HuH-7.5 (cell line): ENCODE measurements at regions not wholly inside any gene's neighbourhood (a gene's known extent, or its start where the extent isn't known, plus 50 kb on each side); places are given as distances from the start of the nearest gene placed in this dataset.

Experiments used
- DNase-seq: peaks from one replicate; pipeline ENCODE4 v3.0.0; 2011; ENCODE audit warnings: low spot score

DNA sequence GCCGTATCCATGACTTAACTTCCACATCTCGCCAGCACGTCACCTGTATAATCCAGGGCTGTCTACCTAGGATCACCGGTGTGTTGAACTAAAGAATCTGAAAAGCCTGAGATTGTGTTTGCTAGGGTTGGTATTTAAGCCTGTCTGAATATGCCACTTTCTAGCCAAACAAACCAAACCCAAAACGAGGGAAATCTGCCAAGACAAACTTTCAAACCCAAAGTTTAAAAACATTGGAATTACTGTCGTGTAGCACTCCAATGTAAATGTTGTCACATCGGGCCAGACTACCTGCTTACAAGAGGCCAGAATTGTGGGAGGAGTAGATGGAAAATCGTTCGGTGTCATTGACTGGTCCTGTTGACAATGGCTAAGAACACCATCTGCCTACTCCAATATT, 747.8 kb downstream of the EFNB2 start:
- DNase-seq = no peak

DNA sequence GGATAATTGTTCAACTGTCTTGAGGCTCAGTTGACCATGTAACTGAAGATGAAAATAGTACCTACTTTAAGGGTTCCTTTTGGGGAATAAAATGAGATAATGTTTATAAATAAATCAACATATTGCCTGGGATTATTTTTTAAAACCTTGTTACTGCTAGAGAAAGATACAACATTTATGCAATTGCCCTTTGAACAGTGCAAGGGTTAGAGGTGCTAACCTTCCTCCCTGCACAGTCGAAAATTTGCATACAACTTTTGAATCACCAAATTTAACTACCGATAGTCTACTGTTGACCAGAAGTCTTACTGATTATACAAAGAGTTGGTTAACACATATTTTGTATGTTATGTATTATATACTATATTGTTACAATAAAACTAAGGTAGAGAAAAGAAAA, 750.0 kb downstream of the EFNB2 start:
- no peak for DNase-seq

DNA sequence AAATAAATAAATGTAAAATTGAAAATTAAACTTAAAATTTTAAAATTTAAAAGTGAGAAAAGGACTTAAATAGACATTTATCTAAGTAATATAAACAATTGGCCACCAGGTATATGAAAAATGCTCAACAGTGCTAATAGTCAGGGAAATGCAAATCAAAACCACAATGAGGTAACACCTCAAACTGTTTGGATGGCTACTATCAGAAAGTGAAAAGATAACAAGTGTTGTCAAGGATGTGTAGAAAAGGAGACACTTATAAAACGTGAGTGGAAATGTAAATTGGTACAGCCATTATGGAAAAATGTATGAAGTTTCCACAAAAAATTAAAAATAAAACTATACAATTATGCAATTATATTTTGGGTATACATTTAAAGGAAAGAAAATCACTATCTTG, 752.2 kb downstream of the EFNB2 start:
- DNase-seq = no peak

DNA sequence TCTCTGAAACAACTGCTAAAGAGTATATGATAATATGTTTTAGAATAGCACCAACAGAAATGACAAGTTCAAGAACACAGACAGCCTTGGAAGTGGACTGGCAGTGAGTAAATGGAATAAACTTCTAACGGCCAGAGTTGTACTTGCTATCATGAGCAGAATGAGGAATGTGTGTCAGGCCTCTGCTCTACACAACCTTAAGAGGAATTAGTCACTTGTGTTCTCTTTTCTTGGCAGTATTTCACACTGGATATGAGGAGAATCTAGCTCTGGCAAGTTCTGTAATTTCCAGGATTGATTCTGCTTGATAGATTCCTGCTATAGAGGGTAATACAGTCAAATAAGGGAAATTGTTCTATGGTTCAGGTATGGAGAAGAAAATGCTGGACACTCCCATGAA, 757.3 kb downstream of the EFNB2 start:
- no peak for DNase-seq

DNA sequence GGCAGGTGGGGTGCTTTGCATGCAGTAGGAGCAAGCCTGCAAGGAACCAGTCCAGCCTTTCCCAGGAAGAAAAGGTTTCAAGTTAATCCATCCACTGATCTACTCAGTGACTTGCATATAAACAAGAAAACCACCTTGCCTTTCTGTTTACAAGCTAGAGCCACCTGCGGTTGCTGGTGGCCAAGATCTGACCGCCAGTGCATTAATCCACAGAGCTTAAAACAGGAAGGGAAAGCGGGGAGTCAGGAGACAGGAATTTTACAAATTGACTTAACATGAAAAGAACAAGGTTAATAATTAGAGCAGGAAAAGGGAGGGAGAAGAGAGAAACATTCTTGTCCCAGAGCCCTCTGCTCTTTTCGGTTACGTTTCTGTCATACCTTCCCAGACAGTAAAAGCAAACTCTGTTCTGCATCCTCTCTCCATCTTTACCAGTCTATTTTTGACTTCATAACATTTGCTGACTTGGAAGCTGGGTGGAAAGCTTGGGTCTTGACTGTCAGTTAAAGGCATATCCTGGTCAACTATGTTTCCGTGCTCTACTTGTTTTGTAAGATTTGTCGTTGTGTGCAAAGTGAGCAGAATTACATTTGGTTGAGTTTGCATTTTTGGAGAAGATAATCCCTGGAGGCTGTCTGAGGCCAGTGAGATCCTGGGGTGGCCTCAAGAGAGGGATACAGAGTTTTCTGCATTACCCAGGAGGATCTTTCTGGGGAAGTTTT, 760.6 kb downstream of the EFNB2 start:
- DNase-seq = no peak

DNA sequence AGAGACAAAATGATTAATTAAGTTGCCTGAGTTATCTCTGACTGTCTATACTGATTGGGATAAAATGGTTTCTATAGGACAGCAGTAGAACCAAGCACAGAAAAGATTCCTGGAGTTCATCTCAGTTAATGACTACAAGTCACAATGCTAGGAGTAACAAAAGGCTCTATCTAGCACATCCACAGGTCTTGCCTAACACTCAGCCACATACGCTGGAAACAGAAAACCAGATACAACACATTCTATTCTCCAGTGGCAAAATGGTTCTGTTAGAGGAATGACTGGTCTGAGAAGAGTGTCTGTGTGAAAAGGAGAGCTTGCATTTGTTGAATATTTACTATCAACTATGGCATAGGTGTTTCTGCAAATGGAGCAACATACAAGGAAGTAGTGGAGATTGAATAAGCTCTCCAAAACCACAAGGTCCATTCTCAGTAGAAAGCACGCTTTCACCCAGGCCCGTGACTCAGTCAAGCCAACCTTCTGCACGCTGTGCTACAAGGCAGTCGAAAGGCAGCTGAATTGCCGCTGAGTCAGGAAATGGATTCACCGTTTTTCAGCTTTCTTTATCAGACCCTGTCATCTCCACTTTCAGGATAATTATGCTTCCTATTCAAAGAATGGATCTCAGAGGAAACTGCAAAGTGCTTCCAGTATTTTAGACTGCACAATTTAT, 761.5 kb downstream of the EFNB2 start:
- DNase-seq = no peak

DNA sequence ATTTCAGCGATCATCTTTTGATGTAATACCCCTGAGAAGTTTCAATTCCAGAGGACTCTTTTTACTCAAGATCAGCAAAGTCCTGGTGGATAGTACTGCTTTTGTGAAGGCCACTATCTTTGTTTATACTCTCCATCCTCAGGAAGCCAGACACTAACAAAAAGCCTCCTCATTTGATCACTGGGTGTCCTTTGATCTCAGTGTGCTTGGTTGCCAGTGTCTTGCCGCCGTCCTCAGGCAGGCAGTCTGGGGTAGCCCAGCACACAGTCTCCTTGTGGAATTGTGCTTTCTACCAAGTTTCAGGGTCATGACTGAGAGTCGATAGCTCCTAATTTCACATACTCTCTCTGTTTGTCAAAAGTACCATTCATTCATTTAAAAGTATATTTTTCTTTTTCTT, 762.2 kb downstream of the EFNB2 start:
- no peak for DNase-seq

DNA sequence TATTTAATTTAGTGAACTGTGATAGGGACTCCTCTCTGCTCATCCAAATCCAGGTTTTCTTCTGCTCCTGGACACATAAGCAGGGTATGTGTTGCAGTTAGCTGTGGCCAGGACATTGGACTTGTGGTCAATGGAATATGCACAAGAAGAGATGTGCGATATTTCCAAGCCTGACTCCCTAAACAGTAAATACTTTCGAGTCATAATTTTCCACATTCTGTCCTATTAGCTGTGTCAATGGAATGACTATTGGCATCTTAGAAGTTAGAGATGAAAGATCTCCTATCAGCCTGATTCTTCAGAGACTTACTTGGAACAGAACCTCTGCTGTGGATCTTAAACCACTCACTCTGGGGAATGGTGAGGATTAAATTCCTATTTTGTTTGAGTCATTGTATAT, 771.0 kb downstream of the EFNB2 start:
- DNase-seq = no peak

DNA sequence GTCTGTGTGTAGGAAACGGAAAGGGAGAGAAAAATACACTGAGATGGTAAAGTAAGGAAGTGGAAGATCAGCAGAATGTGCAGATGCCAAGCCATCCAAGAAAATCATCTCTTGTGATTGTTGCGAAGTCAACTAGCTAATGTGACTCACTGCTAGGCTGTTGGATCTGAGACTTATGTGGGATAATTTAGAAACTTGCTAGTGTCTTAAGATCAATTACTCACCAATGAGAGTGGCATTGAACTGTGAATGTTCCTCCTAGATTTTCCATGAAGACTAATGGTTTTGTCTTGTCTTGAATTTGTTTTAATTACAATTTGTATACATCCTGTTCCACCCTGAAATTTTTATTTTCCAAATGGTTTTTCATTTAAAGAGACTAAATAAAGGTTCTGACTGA, 771.6 kb downstream of the EFNB2 start:
- DNase-seq = no peak

DNA sequence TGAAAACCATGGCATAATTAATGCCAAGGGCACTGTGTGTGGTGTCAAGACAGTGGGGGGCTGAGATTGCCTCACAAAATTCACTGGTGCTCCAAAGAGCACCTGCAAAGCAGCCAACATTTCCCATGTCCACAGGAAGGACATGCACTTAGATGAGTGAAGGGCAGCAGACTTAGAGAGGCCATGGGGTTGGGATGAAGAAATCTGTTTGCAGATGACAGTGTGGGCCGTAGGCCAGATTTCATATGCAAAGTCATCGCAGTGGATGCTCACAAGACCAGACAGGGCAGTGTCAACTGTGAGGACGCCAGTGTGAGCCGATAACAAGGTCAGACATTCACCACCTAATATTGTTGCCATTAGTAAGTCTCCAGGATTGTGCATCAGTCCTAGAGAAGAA, 773.4 kb downstream of the EFNB2 start:
- DNase-seq = no peak

DNA sequence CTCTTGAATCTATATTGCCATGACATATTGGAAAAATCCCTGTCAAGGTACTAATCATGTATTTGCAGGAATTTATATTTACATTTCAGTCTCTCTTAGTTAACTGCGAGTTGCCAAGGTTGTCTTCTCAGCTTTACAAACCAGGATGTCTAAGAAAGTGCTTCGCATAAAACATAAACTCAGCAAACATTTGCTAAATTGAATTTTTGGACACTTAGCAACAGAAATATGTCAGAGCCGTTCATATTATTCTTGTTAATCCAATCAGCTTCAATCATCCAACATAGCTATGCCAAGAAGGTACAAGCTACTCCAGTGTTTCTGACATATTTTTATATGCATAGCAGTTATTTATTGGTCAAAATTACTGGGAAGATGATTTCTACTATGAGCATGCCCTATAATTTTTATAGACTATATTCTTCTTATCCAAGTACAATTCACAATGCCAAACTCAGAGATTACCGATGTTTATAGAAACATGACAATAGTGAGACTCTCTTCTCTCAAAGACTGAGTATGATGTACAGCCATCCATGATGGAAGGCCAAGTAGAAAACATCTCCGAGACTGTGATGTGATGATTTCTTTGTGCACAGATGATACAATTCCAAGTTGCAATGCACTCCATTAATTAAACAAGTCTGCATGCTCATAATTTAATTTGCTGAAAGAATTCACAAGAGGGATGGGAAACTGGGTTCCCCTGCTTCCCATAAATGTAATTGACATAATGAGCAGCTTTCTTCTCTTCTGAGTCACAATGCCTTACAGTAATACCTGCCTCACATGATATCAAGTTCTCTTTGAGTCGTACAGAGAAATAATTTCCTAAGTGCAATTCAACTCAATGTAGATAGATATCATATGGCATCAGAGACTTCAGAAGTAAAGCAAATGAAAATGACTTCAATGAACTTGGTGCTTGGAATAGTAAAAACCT, 776.3 kb downstream of the EFNB2 start:
- DNase-seq = no peak

DNA sequence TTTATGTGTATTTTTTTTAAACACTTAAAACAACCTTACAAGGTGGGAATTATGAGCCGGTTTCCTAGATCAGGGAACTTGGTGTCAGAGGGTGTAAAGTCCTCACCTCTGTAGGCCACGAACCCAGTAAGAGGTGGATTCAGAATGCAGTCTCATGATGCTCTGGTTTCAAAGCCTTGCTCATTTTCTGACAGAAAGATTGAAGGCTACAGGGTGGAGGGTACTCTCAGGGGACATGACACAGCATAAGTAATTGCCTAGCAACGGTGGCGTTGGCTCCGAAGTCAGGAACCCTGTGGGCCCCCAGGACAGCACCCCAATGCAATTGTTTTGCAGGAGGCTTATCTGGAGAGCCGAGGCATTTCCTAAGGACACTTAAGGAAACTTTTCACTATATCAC, 794.7 kb downstream of the EFNB2 start:
- no peak for DNase-seq

DNA sequence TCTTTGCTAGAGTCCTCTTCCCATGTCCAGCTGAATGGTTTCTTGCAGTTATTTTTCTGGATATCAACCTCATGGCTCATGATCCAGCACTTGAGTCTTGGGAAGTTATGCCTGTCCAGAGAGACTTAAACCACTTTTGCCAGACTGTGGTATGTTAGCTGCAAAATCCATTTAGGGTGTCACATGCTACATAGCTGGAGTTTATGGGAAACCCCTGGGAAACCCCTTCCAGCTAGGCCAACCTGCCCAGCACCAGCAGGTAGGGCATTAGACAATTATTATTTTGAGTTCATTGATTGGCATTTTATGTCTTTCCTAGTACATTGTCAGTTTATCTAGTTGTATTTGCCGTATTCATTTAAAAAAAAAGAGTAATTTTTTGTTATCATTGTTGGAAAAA, 797.8 kb downstream of the EFNB2 start:
- DNase-seq = no peak

DNA sequence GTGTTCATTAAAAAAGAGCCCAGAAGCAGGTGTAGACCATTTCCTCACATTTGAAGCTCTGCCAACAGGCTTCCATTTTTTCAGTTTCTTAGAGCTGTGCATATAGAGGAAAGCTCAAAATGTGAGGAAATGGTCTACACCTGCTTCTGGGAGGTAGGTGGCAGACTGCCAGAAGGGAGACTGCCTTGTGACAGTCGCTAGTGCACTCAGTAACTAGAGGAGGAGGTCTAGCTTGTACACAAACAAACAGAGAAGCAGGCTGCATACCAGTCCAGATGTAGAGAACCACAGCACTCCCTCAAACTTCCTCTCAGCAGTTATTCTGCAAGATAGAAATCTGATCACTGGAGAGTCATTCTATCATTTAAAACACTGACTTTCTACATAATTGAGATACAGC, 800.2 kb downstream of the EFNB2 start:
- no peak for DNase-seq

DNA sequence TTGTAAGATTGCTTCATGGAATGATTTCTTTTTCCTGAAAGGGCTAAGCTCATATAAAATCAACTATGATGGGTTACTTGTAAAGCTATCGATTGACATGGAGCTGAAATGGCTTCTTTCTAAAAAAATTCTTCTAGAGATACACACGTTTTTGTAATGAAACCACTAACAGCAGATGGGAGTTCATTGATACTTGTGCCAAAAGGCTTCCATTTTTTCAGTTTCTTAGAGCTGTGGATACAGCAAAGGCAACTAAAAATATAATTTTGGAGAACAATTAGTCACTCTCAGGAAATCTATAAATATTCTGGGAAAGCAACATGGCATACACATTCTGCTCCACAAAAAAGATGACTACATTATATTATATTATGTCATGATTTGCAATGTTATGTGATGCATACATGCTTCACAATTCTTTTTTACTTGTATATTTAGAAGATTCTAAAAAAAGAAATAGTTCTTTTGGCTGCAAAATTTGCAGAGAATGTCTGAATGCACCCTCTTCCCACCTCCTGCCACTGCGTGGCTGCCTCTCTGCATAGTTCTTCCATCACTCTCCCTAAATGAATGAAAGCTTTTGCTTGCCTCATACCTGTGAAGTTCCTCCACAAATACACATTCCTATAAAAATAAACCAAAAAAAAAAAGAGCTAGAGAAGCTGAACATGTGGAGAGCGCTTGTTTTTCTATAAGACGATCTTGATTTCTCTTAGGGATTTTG, 802.5 kb downstream of the EFNB2 start:
- no peak for DNase-seq

DNA sequence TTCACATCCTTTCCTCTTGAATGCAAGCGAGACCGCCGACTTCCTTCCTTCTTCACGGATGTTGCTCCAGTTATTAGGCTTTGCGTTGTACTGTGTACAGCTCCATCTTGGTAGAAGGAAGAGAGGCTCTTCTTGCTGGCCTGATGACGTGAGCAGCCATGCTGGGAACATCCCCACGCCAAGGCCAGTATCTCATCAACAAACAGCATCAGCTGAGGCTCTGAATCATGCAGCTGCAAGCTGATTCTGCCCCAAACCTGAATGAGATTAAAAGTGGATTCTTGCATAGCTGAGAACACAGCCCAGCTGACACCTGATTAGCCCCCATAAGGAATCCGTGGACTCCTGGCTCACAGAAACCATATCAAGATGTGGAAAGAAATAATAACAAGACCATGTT, 809.6 kb downstream of the EFNB2 start:
- DNase-seq = no peak

DNA sequence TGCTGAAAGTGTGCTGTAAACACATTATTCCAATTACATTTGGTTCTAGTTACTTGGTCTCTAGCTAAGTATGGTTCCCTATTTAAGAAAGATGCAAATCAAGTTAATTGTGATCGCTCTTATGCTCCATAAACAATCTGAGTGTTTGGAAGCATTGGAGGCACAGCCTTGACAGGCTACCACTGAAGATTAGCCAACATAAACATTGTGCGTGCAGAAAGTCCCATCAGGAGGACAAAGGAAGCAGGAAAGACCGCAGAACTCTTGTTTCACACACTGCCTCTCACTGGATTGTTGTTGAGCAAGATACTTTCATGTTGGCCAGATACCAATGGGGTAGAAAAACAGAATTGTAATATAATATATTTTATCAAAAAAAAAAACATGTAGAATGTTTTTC, 814.4 kb downstream of the EFNB2 start:
- no peak for DNase-seq

DNA sequence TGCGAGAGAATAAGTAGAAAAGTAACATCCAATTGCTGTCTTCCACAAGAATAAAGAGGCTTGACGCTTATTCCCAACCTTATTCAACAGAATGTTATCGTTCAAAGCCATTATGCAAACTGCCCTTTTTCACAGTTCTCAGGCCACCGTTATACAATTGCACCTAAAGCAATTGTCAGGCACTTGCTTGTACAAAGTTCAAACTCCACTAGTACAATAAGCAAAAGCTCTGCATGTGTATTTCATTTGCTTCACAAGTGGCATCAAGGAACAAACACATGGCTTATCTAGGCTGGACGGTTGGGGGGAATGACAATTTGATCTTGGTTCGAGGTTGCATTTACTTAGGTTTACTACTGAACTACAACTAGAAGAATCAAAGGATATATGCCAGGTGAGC, 815.6 kb downstream of the EFNB2 start:
- DNase-seq = no peak

DNA sequence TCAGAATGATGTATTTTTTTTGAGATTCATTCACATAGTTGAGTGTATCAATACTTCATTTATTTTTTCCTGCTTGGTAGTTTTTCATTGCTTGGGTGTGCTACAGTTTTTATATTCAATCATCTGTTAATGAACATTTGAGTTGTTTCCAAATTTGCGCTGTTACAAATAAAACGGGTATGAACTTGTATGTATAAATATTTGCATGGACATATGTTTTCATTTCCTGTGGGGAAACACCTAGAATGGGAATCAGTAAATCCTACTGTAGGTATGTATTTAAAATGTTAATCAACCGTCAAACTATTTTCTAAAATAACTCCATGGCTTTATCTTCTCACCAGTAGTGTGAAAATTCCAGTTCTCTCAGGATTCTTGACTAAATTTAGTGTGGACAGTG, 826.3 kb downstream of the EFNB2 start:
- no peak for DNase-seq

DNA sequence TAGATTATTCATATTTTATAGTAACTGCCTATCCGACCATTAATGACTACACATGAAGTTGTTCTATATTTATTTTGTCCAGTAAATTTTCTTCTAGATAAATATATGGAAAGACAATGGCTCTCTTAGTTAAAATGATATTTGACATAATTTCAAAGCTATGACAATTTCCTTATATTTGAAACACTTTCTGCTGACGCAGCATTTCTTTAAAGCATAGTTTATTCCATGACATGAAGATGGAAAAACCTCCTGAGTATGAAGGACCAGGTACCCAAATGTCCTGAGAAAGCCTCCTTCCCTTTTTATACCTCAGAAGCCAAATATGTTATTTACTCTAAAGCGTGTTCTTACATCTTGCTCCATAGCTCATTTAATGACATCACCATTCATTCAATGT, 831.6 kb downstream of the EFNB2 start:
- no peak for DNase-seq

DNA sequence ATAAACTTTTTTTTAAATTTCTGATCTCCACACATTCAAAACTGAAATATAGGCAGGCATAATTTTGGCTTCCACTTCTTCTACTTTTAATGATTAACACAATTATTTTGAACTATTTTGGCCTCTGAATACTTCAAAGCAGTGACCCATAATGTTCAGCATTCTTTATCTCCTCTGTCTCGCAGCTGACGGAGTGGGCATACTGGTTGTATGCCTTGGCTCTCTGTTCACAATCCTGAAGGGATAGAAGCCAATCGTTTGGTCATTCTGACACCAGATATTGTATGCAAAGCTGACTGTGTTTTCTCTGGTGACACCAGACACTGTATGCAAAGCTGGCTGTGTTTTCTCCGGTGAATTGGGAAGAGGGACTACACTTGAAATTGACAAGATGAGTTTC, 833.0 kb downstream of the EFNB2 start:
- no peak for DNase-seq

DNA sequence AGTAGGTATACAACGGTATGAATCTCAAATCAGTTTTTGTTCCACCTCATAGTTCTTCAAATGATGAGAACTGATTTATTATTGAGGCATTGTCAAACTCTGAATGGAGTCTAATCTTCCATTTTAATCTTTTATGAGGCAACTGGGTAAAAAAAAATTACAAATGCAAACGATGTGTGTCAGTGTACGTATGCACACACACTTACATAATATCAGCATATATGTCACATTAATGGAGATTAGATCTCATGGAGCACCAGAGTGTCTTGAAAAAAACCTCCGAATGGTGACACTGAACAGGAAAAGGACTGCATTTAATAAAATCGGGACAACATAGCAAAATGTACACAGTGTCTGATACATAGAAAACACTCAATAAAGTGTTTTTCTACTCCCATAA, 842.7 kb downstream of the EFNB2 start:
- DNase-seq = no peak
